Ammon's horn (tissue), 1 donor: ENCODE measurements at regions not wholly inside any gene's neighbourhood (a gene's known extent, or its start where the extent isn't known, plus 50 kb on each side); places are given as distances from the start of the nearest gene placed in this dataset.
"Not testable (repeated sequence)": the region's sequence is repeated elsewhere in the genome, so short reads cannot be mapped to it uniquely, and the experiment has no call there.

Source experiments
- DNase-seq: peaks from one replicate; pipeline ENCODE4 v3.0.0-alpha.2; 2016; ENCODE audit warnings: low spot score

DNA sequence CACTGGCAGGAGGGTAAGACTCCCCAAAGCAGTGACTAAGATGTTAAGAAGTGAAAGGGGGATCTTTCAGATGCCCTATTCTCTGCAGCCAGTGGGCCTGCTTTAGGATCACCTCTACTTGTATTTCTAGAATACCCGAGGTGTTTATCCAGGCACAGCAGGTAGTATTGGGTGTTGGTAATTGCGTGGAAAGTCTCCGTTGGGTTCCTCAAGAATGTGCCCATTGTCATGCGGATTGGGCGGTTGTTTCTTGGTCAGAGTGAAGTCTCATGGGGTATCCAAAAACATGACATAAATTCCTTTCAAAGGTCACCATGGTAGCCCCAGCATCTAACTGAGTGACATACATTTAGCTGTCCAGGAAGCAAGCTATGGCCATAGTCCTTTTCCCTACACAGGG, 308.8 kb downstream of the RPIA start:
- no peak for DNase-seq

DNA sequence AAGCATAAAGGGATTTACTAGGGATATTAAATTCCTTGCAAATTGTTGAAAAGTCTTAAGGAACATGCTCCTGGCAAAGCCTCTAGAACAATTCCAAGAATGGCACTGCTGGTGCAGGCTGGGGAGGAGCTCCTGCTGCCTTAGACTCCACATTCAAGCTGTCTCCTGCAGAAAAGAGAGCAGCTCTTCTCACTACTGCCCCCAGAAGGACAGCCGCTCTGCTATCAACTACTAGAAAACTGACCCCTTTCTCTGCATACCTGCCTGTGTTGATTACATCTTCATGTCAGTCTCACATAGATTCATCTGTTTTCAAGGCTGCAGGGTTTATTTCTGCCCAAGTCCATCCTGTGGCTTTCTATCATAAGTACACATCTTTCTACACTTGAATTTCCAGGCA, 312.8 kb downstream of the RPIA start:
- not testable (repeated sequence) for DNase-seq

DNA sequence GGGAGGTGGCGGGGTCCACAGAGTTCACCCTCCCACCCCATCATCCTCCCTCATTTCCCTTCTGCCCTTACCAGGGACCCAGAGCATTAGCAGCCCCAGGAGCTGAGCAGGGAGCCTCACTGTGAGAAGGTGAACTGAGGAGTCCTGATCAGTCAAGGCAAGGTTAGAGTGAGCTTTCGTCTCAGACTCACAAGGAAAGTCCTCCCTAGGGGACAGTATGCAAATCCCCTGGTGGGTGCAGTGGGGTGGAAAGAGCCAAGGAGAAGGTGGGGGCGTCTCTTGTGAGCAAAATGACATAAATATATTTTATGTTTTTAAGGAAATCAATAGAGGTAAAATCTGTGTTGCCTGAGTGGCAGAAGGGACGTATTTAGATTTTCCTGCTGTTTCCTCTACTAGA, 329.1 kb downstream of the RPIA start:
- DNase-seq = not testable (repeated sequence)

DNA sequence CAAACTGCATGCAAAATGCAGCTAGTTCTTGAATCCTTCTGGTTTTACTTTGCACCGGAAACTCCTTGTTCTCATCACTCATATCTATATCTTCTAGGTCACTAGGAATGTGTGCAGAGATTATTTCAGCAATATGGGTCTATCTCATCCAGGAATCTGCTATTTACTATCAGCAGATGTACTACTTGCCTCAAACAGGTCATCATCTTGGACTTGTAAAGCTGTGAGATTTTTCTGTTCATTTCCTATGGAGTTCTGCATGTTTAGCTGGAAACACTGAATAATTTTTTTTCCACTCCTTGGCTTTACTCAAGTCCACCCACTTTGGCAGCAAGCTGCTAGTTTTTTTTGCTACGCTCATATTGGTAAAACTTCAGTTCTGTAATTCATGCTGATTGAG, 334.8 kb downstream of the RPIA start:
- not testable (repeated sequence) for DNase-seq

DNA sequence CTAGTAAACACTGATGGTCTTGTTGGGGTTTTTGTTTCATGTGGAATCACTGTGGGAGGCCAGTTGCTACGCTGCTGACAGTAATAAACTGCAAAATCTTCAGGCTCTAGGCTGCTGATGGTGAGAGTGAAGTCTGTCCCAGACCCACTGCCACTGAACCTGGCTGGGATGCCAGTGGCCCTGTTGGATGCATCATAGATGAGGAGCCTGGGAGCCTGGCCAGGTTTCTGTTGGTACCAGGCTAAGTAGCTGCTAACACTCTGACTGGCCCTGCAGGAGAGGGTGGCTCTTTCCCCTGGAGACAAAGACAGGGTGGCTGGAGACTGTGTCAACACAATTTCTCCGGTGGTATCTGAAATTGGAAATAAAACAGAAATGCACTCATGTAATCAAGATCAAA, 335.6 kb downstream of the RPIA start:
- DNase-seq = not testable (repeated sequence)

DNA sequence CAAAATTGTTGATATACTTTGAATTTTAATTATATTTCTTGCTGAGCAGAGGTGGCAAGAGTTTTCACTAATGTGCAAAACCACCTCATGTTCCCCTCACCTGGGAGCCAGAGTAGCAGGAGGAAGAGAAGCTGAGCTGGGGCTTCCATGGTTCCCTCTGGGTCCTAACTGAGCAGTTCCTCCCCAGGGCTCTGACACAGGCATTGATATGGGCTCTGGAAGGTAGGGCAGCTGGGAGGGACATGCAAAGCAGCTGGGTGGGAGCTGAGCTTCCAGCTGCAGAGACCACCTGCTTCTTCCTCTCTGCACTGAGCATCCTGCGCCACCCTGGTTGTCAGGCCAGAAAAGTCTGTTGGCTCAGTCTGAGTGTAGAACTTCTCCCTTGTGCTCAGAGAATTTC, 336.1 kb downstream of the RPIA start:
- DNase-seq = not testable (repeated sequence)

DNA sequence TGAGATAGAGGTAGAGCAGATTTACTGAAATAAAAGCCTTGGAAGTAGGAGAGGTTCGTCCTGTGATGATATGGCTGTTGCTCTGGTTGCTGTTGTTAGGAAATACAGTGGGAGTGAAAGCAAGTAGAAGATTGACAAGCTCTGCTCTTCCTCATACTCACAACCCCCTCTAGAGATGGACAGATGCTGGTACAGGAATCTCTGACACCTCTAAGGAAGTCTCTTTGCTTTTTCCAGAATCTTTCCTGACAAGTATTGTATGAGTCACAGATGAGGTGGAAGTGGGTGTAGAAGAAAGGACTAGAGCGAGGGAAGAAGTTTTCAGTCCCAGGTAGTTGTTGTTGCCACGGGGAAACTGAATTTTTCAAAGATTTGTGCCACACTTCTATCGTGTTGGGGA, 337.8 kb downstream of the RPIA start:
- DNase-seq = not testable (repeated sequence)

DNA sequence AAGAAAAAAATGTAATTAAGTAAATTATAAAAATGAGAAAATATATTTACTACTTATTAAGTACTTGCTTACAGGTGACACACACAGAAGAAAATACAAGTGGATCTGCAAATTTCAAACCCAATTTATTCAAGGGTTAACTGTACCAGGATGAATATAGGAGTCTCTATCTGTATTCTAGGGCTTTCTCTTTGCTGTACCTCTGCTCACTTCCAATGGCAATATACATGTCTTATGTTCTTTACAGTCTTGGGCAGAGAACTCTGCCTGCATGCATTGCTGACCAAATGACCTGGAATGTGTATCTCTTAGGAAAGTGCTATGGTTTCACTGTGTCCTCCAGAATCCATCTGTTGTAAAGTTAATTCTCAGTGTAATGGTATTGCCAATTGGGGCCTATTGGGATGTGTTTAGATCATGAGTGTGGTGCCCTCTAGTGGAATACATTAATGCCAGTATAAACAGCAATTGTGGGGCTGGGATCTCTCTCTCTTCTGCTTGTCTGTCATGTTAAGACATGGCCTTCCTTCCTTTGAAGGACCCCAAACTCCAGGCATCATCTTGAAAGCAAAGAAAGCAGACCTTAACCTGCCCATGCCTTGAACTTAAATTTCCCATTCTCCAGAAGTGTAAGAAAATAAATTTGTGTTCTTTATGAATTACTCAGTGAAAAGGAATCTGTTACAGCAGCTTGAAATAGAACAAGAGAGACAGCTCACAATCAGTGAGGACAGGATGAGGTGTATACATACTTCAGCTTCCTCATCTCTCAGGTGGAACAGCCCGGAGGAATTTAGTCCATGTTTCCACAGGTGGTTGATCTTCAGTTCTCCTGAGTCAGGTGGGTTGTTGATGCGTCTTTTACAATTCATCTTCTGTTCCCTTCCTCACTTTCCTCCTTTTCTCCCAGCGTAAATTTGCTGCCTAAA, 356.9 kb downstream of the RPIA start:
- DNase-seq = peak; percentile 60

DNA sequence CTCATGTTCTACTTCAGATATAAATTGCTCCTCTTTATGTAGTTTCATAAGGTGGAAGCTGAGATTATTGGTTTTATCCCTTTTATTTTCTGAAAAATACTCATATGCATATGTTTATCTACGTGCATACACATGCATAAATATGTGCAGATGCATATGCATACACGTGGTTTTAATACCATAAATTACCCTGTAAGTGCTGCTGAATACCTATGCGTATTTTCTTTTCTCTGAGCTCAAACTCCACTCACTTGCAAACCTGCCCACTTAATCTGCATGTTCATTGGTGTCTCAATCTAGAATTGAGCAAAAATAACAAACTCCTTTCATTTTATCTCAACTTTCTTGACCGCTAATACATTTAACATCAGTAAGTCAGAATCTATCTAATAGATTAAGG, 367.1 kb downstream of the RPIA start:
- DNase-seq = not testable (repeated sequence)

DNA sequence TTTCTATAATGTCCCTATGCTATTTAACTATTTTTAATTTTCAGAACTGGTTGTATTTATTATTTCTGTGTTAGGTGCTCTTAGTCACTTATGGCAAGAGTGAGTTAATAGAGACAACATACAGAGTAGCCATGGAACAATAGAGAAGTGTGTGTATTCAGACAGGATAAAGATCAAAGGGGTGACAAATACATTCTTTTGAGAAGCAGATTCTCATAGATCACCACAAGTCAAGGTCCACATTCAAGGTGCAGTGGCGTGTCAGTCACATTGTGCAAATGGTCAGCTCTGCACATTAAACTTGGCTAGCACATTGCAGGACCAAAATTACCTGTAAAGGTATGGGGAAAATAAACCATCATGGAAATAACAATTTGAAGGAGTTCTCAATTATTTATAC, 369.7 kb downstream of the RPIA start:
- not testable (repeated sequence) for DNase-seq

DNA sequence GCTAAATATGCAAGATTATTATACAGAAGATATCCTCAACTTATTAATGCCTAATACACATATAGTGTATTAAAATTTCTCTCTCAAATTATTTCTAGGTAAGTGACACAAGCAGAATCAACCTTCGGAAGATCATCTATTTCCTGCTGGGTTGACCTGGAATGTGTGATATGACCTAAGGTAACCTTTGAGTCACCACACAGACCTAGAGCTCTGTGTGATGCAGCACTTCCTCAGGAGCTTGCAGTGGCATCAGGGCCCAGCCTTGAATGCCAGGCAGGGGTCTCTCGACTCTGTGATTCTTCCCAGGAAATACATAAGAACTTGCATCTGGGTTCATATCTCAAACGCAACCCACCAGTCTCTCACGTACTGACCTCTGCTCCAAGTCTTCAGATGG, 385.3 kb downstream of the RPIA start:
- not testable (repeated sequence) for DNase-seq

DNA sequence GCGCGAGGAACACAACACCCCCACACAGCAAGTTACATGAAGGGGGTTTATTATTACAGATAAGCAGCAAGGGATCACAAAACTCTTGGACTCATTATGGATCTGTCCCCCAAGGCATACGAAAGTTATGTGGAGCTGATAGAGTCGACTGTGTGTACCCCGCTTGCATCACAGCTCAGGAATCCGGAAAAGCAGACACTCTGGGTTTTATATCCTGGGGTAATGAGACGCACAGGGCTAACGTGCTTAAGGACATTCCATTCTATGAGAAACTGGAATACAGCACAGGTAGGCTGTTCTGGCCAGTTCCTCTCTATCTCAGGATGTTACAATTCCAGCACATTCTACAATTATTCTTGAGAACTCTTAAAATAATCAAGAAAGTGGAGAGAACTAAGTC, 401.4 kb downstream of the RPIA start:
- not testable (repeated sequence) for DNase-seq

DNA sequence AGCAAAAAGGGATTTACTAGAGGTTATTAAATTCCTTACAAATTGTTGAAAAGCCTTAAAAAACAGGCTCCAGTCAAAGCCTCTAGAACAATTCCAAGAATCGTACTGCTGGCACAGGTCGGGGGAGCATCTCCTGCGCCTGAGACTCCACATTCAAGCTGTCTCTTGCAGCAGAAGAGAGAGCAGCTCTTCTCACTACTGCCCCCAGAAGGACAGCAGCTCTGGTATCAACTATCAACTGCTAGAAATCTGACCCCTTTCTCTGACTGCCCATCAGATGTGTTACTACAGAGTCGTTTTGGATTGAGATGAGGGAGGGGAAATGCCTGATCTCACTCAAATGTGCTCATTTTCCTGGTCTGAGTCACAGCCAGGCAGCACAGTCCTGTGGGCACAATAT, 403.6 kb downstream of the RPIA start:
- not testable (repeated sequence) for DNase-seq

DNA sequence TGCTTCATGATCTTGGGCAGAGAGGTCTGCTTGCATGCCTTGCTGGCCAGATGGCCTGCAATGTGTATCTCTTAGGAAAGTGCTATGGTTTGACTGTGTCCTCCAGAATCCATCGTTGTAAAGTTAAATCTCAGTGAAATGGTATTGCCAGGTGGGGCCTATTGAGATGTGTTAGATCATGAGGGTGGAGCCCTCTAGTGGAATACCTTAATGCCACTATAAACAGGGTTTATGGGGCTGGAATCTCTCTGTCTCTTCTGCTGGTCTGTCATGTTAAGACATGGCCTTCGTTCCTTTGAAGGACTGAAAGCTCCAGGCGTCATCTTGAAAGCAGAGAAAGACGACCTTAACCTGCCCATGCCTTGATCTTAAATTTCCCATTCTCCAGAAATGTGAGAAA, 411.1 kb downstream of the RPIA start:
- not testable (repeated sequence) for DNase-seq

DNA sequence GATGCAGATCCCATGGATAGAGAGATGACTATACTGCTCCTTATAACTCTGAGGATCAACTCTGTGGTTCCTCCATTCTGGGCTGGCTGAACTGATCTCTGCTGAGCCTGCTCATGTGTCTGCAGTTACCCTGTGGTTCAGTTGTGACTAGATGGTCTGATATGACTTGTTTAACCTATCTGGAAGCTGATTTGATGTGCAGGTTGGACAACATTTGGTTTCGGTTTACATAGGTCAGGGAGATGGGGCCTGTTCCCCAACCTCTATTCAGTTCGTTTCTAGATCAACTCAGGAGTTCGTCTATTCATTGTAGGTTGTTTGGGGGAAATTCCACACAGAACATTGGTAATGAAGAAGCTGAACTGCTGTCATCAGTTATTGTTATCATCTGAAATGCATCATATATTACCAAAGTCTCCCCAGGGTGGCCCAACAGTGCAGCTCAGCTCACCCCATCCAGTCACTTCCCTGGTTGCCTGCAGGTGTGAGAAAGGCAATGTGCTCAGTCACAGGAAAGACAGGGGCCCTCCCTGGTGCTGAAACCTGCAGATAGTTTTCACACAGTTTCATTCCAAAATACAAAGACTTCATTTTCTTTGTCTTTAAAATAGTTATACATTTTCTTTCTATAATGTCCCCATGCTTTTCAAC, 415.0 kb downstream of the RPIA start:
- not testable (repeated sequence) for DNase-seq

DNA sequence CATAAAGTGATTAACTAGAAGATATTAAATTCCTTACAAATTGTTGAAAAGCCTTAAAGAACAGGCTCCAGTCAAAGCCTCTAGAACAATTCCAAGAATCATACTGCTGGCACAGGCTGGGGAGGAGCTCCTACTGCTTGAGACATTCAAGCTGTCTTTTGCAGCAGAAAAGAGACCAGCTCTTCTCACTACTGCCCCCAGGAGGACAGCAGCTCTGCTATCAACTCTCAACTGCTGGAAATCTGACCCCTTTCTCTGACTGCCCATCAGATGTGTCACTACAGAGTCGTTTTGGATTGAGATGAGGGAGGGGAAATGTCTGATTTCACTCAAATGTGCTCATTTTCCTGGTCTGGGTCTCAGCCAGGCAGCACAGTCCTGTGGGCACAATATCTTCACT, 421.0 kb downstream of the RPIA start:
- not testable (repeated sequence) for DNase-seq

DNA sequence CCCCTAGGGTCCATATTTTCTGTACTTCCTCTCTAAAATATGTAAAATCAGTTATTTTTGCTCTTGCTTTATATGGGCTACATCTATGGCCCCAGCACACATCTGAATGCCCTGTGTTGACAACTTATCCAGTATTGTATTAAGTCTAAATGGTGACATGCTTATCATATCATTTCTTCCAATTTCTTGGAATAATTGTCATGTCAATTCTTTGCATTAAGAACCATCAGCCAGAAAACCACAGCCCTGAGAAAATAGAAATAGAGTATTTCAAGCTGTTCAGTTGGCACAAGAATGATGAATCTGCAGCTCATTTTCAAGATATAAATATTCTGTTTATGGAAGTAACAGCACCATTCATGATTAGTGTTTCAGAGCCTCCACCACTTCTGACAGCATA, 421.8 kb downstream of the RPIA start:
- DNase-seq = not testable (repeated sequence)

DNA sequence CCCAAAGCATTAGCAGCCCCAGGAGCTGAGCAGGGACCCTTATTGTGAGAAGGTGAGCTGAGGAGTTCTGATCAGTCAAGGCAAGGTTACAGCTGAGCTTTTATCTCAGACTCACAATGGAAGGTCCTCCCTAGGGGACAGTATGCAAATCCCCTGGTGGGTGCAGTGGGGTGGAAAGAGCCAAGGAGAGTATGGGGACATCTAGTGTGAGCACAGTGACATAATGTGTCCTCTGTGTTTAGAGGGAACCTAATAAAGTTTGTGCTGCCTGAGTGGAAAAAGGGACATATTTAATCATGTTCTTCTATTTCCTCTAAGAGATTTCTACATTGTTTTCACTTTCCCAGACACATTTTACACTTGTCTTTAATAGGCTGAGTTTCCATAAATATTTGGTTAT, 438.0 kb downstream of the RPIA start:
- not testable (repeated sequence) for DNase-seq

DNA sequence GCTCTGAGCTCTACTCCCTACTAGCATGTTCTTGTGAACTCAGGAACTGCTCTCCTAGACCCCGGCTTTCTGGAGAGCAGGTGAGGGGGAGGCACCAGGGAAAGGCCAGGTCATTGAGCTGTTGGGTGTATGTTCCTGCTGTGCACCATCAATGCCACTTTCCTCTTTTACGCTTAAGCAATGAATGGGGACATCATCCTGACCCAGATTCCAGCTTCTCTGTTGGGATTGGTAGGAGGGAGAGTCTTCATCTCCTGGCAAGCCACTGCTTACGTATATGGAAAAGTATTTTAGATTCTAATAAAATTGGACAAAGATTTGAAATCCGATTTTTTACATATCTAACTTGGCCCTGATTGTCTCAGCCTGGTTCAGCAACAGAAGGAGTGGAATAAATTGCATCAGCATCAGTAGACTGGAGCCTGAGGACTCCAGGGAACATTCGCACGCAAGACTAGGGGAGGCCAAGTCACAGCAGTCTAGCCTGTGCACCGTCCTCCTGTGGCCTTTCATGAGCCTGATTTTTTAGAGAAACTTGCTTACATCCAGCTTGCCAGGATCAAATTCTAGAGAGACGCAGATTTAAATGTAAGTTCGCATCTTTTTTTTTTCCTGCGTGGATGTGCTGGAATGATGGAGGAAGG, 439.3 kb downstream of the RPIA start:
- DNase-seq = not testable (repeated sequence)

DNA sequence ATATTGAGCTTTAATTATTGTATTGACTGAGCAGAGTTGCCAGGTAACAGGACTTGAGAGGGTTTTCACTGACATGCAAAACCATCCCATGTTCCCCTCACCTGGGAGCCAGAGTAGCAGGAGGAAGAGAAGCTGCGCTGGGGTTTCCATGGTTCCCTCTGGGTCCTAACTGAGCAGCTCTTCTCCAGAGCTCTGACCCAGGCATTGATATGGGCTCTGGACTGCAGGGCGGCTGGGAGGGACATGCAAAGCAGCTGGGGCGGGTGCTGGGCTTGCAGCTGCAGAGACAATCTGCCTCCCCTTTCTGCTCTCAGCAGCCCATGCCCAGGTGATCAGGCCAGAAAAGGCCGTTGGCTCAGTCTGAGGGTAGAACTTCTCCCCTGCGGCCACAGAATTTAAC, 451.5 kb downstream of the RPIA start:
- not testable (repeated sequence) for DNase-seq

DNA sequence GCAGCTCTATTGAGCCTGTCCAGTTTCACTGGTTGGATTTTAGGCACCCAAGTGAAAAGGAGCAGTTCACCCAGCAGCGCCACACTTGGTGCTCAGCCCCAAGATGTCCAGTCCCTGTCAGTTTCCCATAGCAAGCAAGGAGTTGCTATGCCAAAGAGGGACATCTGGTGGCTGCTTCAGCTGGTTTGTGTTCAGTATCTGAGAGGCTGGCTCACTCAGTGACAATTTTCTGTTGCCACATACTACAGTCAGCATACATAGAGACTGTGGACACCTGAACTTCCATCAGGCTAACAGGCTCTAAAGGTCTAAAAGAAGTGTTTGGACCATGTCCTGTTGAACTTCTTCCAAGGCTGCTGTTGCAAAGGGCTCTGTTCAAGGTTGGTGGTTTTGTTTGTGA, 453.9 kb downstream of the RPIA start:
- DNase-seq = peak; percentile 18

DNA sequence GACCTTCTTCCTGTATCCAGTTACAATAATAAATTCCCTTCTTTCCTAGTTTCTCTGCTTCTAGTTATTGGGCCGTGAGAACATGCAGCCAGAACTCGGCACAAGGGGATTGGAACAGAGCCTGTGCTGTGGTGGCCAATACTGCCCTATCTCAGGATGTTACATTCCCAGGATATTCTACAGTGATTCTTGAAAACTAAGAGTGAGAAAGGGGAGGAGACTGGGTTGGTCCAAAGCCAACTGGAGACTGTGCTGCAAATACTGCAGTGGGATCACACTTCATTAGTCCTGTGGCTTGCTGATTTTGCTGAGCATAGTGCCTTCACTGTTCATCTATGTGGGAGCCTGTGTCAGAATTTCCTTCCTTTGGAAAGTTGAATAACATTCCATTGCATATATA, 456.8 kb downstream of the RPIA start:
- not testable (repeated sequence) for DNase-seq

DNA sequence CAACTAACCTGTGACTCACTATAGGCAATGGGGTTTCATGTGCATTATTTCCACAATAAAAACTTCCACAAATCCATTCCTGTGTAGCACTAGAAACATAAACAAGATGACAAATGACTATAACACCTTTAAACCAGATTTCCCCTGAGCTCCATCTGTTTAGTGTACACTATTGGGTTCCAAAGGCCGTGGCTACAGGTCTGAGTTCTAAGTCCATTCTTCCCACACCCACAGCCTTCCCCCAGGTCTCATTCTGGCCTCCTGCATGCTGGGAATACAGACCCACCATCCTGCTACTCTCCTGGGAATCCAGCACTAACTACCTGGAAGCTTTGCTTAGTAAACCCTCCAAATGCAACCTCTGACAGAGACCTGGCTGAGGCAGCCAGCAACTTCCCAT, 460.2 kb downstream of the RPIA start:
- DNase-seq = not testable (repeated sequence)
